ENCODE measurements at regions not wholly inside any gene's neighbourhood (a gene's known extent, or its start where the extent isn't known, plus 50 kb on each side); places are given as distances from the start of the nearest gene placed in this dataset.

GRCh38 chr20:4412216-4412615, 163.1 kb upstream of the ADRA1D start:
- Histone ChIP-seq H3K79me2 (ENCODE audit: insufficient read depth, low read length) (no peaks in the 10 kb centered on the region), H4K20me1 (ENCODE audit: control insufficient read depth, insufficient read depth, insufficient read length) (no peaks in the 10 kb centered on the region), H2BK120ac (ENCODE audit: low read depth, low read length, poor library complexity, severe bottlenecking) (no peak overlapping the region), H3K79me1 (ENCODE audit: insufficient read depth, low read depth, low read length, poor library complexity, severe bottlenecking) (no peaks in the 10 kb centered on the region), H2BK5ac (ENCODE audit: insufficient read length, low read length) (no peak overlapping the region), H3K18ac (ENCODE audit: insufficient read length, low read depth, low read length) (no peak overlapping the region), H3K4me1 (ENCODE audit: insufficient read depth, low read length) (no peaks in the 10 kb centered on the region), H3K27me3 (ENCODE audit: insufficient read depth, low read length) (no peaks in the 10 kb centered on the region), H3K23ac (ENCODE audit: insufficient read length, low read depth, low read length) (no peak overlapping the region), H3K56ac (ENCODE audit: insufficient read length, low read depth, low read length) (no peak overlapping the region), H4K8ac (replicated peaks; ENCODE audit: insufficient read length, low read depth, low read length) (no peak overlapping the region), H3K9ac (ENCODE audit: extremely low read depth, insufficient read length, low read length) (no peak overlapping the region), H2BK20ac (ENCODE audit: low read depth, low read length, poor library complexity, severe bottlenecking) (no peak overlapping the region), H3K14ac (ENCODE audit: insufficient read depth, low read length) (no peak overlapping the region), H4K5ac (ENCODE audit: insufficient read length, low read depth, low read length) (no peak overlapping the region), H2AFZ (ENCODE audit: low read length) (no peak overlapping the region), H3K9me3 (ENCODE audit: control insufficient read depth, low read depth, low read length) (no peaks in the 10 kb centered on the region), H2BK12ac (ENCODE audit: insufficient read length, low read depth, low read length) (no peak overlapping the region), H2BK15ac (ENCODE audit: low read depth, low read length) (no peak overlapping the region), H3K27ac (ENCODE audit: insufficient read length, low read depth, low read length) (no peak overlapping the region), H3T11ph (ENCODE audit: low read length) (no peak overlapping the region), H2AK5ac (ENCODE audit: insufficient read length, low read length) (no peak overlapping the region), H3K4ac (ENCODE audit: low read depth, low read length) (no peak overlapping the region), H3K23me2 (ENCODE audit: insufficient read length, low read depth, low read length, poor library complexity, severe bottlenecking) (no peaks in the 10 kb centered on the region), H3K4me2 (ENCODE audit: insufficient read depth, insufficient read length, low read length) (no peak overlapping the region), H4K91ac (ENCODE audit: insufficient read length, low read depth, low read length) (no peak overlapping the region)
- no peaks in the 10 kb centered on the region; a peak in 1 of 7 replicates for H3K36me3 Mint-ChIP-seq (ENCODE audit: insufficient read depth in 1 of 3, low read depth in 3 of 3)
- no peaks in the 10 kb centered on the region for H3K4me1 Mint-ChIP-seq
- H3K27ac Mint-ChIP-seq: no peak overlapping the region
- peaks cover 2% of the 10 kb centered on the region; the same call in 1 of the 2 replicates for H3K27me3 Mint-ChIP-seq (ENCODE audit: low read depth)
- no CpG with 5 or more reads among the region's 1 CpG for WGBS (ENCODE audit: extremely low coverage, insufficient read length, low lambda C conversion rate)
- TF ChIP-seq CTCF (conservative IDR thresholded peaks at IDR 0.05): no peak
- H3K9me3 Mint-ChIP-seq: peaks cover 2 to 15% of the 10 kb centered on the region in 2 experiments; a peak in 2 of 5 replicates
- no peak for DNase-seq
- no peak overlapping the region for H3K4me3 Mint-ChIP-seq

Measured in H9 (cell line).